ENCODE measurements at regions not wholly inside any gene's neighbourhood (a gene's known extent, or its start where the extent isn't known, plus 50 kb on each side); places are given as distances from the start of the nearest gene placed in this dataset.

GRCh38 chr6:50128420-50129005, 78.8 kb upstream of the DEFB112 start:
- Histone ChIP-seq H3K4me1 (no peaks in the 10 kb centered on the region), H3K27ac (no peak overlapping the region), H3K27me3 (no peaks in the 10 kb centered on the region), H3K36me3 (no peaks in the 10 kb centered on the region), H3K9me3 (no peaks in the 10 kb centered on the region), H3K4me3 (no peak overlapping the region)
- intact Hi-C loops (cut with DNase I), result loop anchor here (2.0 to 5.0 kb wide), 2 partner anchors 474 to 664 kb away; no protein-coding TSS in a partner anchor
- WGBS, 2 donors, result 1% methylated on average over 2 of the region's 2 CpGs
- TF ChIP-seq CTCF (IDR thresholded peaks at IDR 0.05) (peak in 2 of 4 experiments; percentile 16 to 45), POLR2A (IDR thresholded peaks at IDR 0.05) (no peak)
- no peak for DNase-seq

- intact Hi-C loops (cut with DNase I), result no loop called here
- no peak for DNase-seq
Measured at GRCh38 chr6:50135968-50136367, 86.2 kb upstream of the DEFB112 start.

GRCh38 chr6:50141100-50141499, 91.4 kb upstream of the DEFB112 start:
- intact Hi-C loops (cut with DNase I), result no loop called here
- H3K4me3 ChIP-seq, result no peak overlapping the region
- no peaks in the 10 kb centered on the region for H3K9me3 ChIP-seq
- no peak for DNase-seq
- no peak for TF ChIP-seq CTCF (IDR thresholded peaks at IDR 0.05)
- TF ChIP-seq EP300 (IDR thresholded peaks at IDR 0.05), result no peak
- no peak for TF ChIP-seq POLR2AphosphoS5 (IDR thresholded peaks at IDR 0.05)
- TF ChIP-seq POLR2A (IDR thresholded peaks at IDR 0.05), result no peak
- H3K36me3 ChIP-seq, result no peaks in the 10 kb centered on the region
- H3K27ac ChIP-seq, result no peak overlapping the region
- no peaks in the 10 kb centered on the region for H3K27me3 ChIP-seq
- no peaks in the 10 kb centered on the region for H3K4me1 ChIP-seq

More at GRCh38 chr6:50135968-50136367, 86.2 kb upstream of the DEFB112 start:
- WGBS, 2 donors, result 80 to 82% methylated on average over 1 of the region's 1 CpG
- Histone ChIP-seq H3K27ac (no peak overlapping the region), H3K4me3 (no peak overlapping the region), H3K4me1 (no peaks in the 10 kb centered on the region), H3K9me3 (no peaks in the 10 kb centered on the region), H3K27me3 (no peaks in the 10 kb centered on the region), H3K36me3 (no peaks in the 10 kb centered on the region)
- TF ChIP-seq POLR2AphosphoS5 (IDR thresholded peaks at IDR 0.05) (no peak), EP300 (IDR thresholded peaks at IDR 0.05) (no peak), POLR2A (IDR thresholded peaks at IDR 0.05) (no peak), CTCF (IDR thresholded peaks at IDR 0.05) (no peak)

GRCh38 chr6:50143011-50143719, 93.4 kb upstream of the DEFB112 start:
- DNase-seq, result no peak
- H3K4me1 ChIP-seq, result no peaks in the 10 kb centered on the region
- intact Hi-C loops (cut with DNase I), result no loop called here
- H3K9me3 ChIP-seq, result no peaks in the 10 kb centered on the region
- WGBS, 2 donors, result 63 to 69% methylated on average over 2 of the region's 2 CpGs
- H3K4me3 ChIP-seq, result no peak overlapping the region
- no peaks in the 10 kb centered on the region for H3K27me3 ChIP-seq
- H3K27ac ChIP-seq, result no peak overlapping the region
- no peaks in the 10 kb centered on the region for H3K36me3 ChIP-seq
- TF ChIP-seq EP300 (IDR thresholded peaks at IDR 0.05) (no peak), POLR2AphosphoS5 (IDR thresholded peaks at IDR 0.05) (no peak), POLR2A (IDR thresholded peaks at IDR 0.05) (no peak), CTCF (IDR thresholded peaks at IDR 0.05) (no peak)

GRCh38 chr6:50145125-50145524, 95.4 kb upstream of the DEFB112 start:
- Histone ChIP-seq H3K4me3 (no peak overlapping the region), H3K4me1 (no peaks in the 10 kb centered on the region), H3K36me3 (no peaks in the 10 kb centered on the region), H3K27me3 (no peaks in the 10 kb centered on the region), H3K27ac (no peak overlapping the region), H3K9me3 (no peaks in the 10 kb centered on the region)
- no peak for TF ChIP-seq POLR2A (IDR thresholded peaks at IDR 0.05)
- no peak for TF ChIP-seq EP300 (IDR thresholded peaks at IDR 0.05)
- intact Hi-C loops (cut with DNase I), result no loop called here
- DNase-seq, result no peak

Data from sigmoid colon (tissue), 6 donors.